T-helper 2 cell treated with Interferon-gamma antibody and Interleukin-4, amounts not matched to agents 5 μg/mL and 100 μg/mL, for 36 hours (primary cell): ENCODE measurements at regions not wholly inside any gene's neighbourhood (a gene's known extent, or its start where the extent isn't known, plus 50 kb on each side); places are given as distances from the start of the nearest gene placed in this dataset.

Experiments
- DNase-seq: peaks from one replicate; pipeline ENCODE4 v3.0.0; 2021; ENCODE audit warnings: low spot score
- H3K27ac Mint-ChIP-seq: one replicate; pipeline ENCODE4 v1.8.0; 2021; ENCODE audit warnings: mild to moderate bottlenecking, mixed read lengths
- H3K27me3 Mint-ChIP-seq: one replicate; pipeline ENCODE4 v1.8.0; 2021; ENCODE audit warnings: low read depth, mixed read lengths
- H3K36me3 Mint-ChIP-seq: one replicate; pipeline ENCODE4 v1.8.0; 2021; ENCODE audit warnings: low read depth, mixed read lengths
- H3K4me1 Mint-ChIP-seq: one replicate; pipeline ENCODE4 v1.8.0; 2021; ENCODE audit warnings: low read depth, mixed read lengths
- H3K4me3 Mint-ChIP-seq: one replicate; pipeline ENCODE4 v1.8.0; 2022; ENCODE audit warnings: mild to moderate bottlenecking, moderate library complexity, mixed read lengths
- H3K9me3 Mint-ChIP-seq: one replicate; pipeline ENCODE4 v1.8.0; 2021; ENCODE audit warnings: mixed read lengths

- no peak for DNase-seq
- no peaks in the 10 kb centered on the region for H3K27me3 Mint-ChIP-seq
- H3K36me3 Mint-ChIP-seq: no peaks in the 10 kb centered on the region
- H3K4me1 Mint-ChIP-seq: no peaks in the 10 kb centered on the region
- H3K9me3 Mint-ChIP-seq: no peaks in the 10 kb centered on the region
- H3K27ac Mint-ChIP-seq: no peak overlapping the region
- H3K4me3 Mint-ChIP-seq: no peak overlapping the region
Observed at GRCh38 chr22:49140911-49141665, 686.6 kb downstream of the BRD1 start.

- Mint-ChIP-seq H3K36me3 (no peaks in the 10 kb centered on the region), H3K9me3 (no peaks in the 10 kb centered on the region), H3K4me3 (no peak overlapping the region), H3K27me3 (peaks cover 2% of the 10 kb centered on the region), H3K4me1 (no peaks in the 10 kb centered on the region), H3K27ac (no peak overlapping the region)
- DNase-seq: no peak
Observed at GRCh38 chr22:49139492-49140151, 688.1 kb downstream of the BRD1 start.

GRCh38 chr22:49138250-49138790 lies 689.4 kb downstream of the BRD1 start:
- Mint-ChIP-seq H3K9me3 (no peaks in the 10 kb centered on the region), H3K4me1 (no peaks in the 10 kb centered on the region), H3K27me3 (peaks cover 2% of the 10 kb centered on the region), H3K36me3 (no peaks in the 10 kb centered on the region), H3K27ac (no peak overlapping the region), H3K4me3 (no peak overlapping the region)
- no peak for DNase-seq

GRCh38 chr22:49137206-49137840 lies 690.4 kb downstream of the BRD1 start:
- no peaks in the 10 kb centered on the region for H3K4me1 Mint-ChIP-seq
- H3K4me3 Mint-ChIP-seq: no peak overlapping the region
- no peak for DNase-seq
- no peaks in the 10 kb centered on the region for H3K36me3 Mint-ChIP-seq
- H3K27ac Mint-ChIP-seq: no peak overlapping the region
- H3K27me3 Mint-ChIP-seq: peaks cover 5% of the 10 kb centered on the region
- H3K9me3 Mint-ChIP-seq: no peaks in the 10 kb centered on the region

GRCh38 chr22:49136816-49137180 lies 690.9 kb downstream of the BRD1 start:
- H3K9me3 Mint-ChIP-seq: no peaks in the 10 kb centered on the region
- H3K36me3 Mint-ChIP-seq: no peaks in the 10 kb centered on the region
- H3K27ac Mint-ChIP-seq: no peak overlapping the region
- peaks cover 8% of the 10 kb centered on the region for H3K27me3 Mint-ChIP-seq
- DNase-seq: no peak
- H3K4me1 Mint-ChIP-seq: no peaks in the 10 kb centered on the region
- H3K4me3 Mint-ChIP-seq: no peak overlapping the region

- Mint-ChIP-seq H3K27me3 (peaks cover 8% of the 10 kb centered on the region), H3K9me3 (no peaks in the 10 kb centered on the region), H3K4me3 (no peak overlapping the region), H3K27ac (no peak overlapping the region), H3K4me1 (no peaks in the 10 kb centered on the region), H3K36me3 (no peaks in the 10 kb centered on the region)
- no peak for DNase-seq
Observed at GRCh38 chr22:49136041-49136815, 691.4 kb downstream of the BRD1 start.

- no peak for DNase-seq
- Mint-ChIP-seq H3K36me3 (no peaks in the 10 kb centered on the region), H3K4me3 (no peak overlapping the region), H3K9me3 (no peaks in the 10 kb centered on the region), H3K4me1 (no peaks in the 10 kb centered on the region), H3K27me3 (peaks cover 8% of the 10 kb centered on the region), H3K27ac (no peak overlapping the region)
Observed at GRCh38 chr22:49134076-49134475, 693.6 kb downstream of the BRD1 start.

GRCh38 chr22:49133541-49133940 lies 694.1 kb downstream of the BRD1 start:
- no peaks in the 10 kb centered on the region for H3K36me3 Mint-ChIP-seq
- H3K27ac Mint-ChIP-seq: no peak overlapping the region
- no peak overlapping the region for H3K4me3 Mint-ChIP-seq

GRCh38 chr22:49132009-49132408 lies 695.7 kb downstream of the BRD1 start:
- Mint-ChIP-seq H3K27ac (no peak overlapping the region), H3K9me3 (no peaks in the 10 kb centered on the region), H3K36me3 (no peaks in the 10 kb centered on the region), H3K27me3 (peaks cover 8% of the 10 kb centered on the region), H3K4me1 (no peaks in the 10 kb centered on the region), H3K4me3 (no peak overlapping the region)
- DNase-seq: no peak

More at GRCh38 chr22:49133541-49133940, 694.1 kb downstream of the BRD1 start:
- H3K27me3 Mint-ChIP-seq: peaks cover 8% of the 10 kb centered on the region
- no peaks in the 10 kb centered on the region for H3K9me3 Mint-ChIP-seq
- no peak for DNase-seq
- no peaks in the 10 kb centered on the region for H3K4me1 Mint-ChIP-seq

GRCh38 chr22:49129736-49130135 lies 697.9 kb downstream of the BRD1 start:
- H3K27me3 Mint-ChIP-seq: peaks cover 7% of the 10 kb centered on the region
- H3K4me1 Mint-ChIP-seq: no peaks in the 10 kb centered on the region
- H3K4me3 Mint-ChIP-seq: no peak overlapping the region
- H3K36me3 Mint-ChIP-seq: no peaks in the 10 kb centered on the region
- no peak for DNase-seq
- no peaks in the 10 kb centered on the region for H3K9me3 Mint-ChIP-seq
- no peak overlapping the region for H3K27ac Mint-ChIP-seq

- DNase-seq: no peak
- peaks cover 7% of the 10 kb centered on the region for H3K27me3 Mint-ChIP-seq
- H3K36me3 Mint-ChIP-seq: no peaks in the 10 kb centered on the region
- no peak overlapping the region for H3K4me3 Mint-ChIP-seq
- H3K9me3 Mint-ChIP-seq: no peaks in the 10 kb centered on the region
- H3K4me1 Mint-ChIP-seq: no peaks in the 10 kb centered on the region
- no peak overlapping the region for H3K27ac Mint-ChIP-seq
Observed at GRCh38 chr22:49128874-49129273, 698.8 kb downstream of the BRD1 start.

- Mint-ChIP-seq H3K27me3 (no peaks in the 10 kb centered on the region), H3K36me3 (no peaks in the 10 kb centered on the region), H3K4me3 (no peak overlapping the region), H3K4me1 (no peaks in the 10 kb centered on the region), H3K27ac (no peak overlapping the region), H3K9me3 (no peaks in the 10 kb centered on the region)
- DNase-seq: no peak
Observed at GRCh38 chr22:49124608-49125007, 703.1 kb downstream of the BRD1 start.

GRCh38 chr22:49123621-49124192 lies 704.0 kb downstream of the BRD1 start:
- no peak overlapping the region for H3K4me3 Mint-ChIP-seq
- no peak overlapping the region for H3K27ac Mint-ChIP-seq
- DNase-seq: no peak
- no peaks in the 10 kb centered on the region for H3K4me1 Mint-ChIP-seq
- H3K36me3 Mint-ChIP-seq: no peaks in the 10 kb centered on the region
- H3K27me3 Mint-ChIP-seq: no peaks in the 10 kb centered on the region
- no peaks in the 10 kb centered on the region for H3K9me3 Mint-ChIP-seq
